ENCODE measurements at regions not wholly inside any gene's neighbourhood (a gene's known extent, or its start where the extent isn't known, plus 50 kb on each side); places are given as distances from the start of the nearest gene placed in this dataset.

DNA sequence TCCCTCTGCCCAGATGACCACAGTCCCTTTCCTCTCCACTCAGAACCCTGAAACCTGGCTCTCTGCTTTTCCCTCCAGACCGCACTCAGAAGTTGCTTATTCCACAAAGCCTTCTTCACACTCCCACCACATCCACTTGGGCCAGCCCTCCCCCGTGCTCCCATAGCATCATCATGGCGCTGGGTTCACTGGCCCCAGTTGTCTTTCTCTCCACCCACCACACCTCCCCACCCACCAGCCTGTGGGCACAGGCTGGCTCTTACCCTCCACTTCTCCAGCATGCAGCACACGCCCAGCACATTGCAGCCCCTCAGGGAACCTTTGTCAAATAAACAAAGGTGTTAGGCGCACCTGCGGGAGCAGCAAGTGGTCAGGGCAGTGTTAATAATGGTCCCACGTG lies 130.0 kb downstream of the KATNIP start:
- TF ChIP-seq BHLHE40 (IDR thresholded peaks at IDR 0.05; ENCODE audit: borderline replicate concordance): no peak
- no peak for TF ChIP-seq HDGF (IDR thresholded peaks at IDR 0.05; ENCODE audit: borderline replicate concordance)
- TF ChIP-seq FOXM1 (IDR thresholded peaks at IDR 0.05; ENCODE audit: borderline replicate concordance): no peak
- TF ChIP-seq ZNF384 (IDR thresholded peaks at IDR 0.05): no peak
- no peak for TF ChIP-seq ELF4 (IDR thresholded peaks at IDR 0.05)
- TF ChIP-seq FOXK2 (IDR thresholded peaks at IDR 0.05): no peak
- TF ChIP-seq CTBP1 (IDR thresholded peaks at IDR 0.05; ENCODE audit: borderline replicate concordance): no peak
- no peak for TF ChIP-seq SUZ12 (IDR thresholded peaks at IDR 0.05)
- TF ChIP-seq NFRKB (IDR thresholded peaks at IDR 0.05): no peak
- TF ChIP-seq FOXA1 (IDR thresholded peaks at IDR 0.05): no peak
- no peak for TF ChIP-seq ARNT (IDR thresholded peaks at IDR 0.05)

Measured in HEK293T (cell line).